Tibial artery (tissue), 4 donors: ENCODE measurements at regions not wholly inside any gene's neighbourhood (a gene's known extent, or its start where the extent isn't known, plus 50 kb on each side); places are given as distances from the start of the nearest gene placed in this dataset.

Source experiments
- DNase-seq, 2 donors: peaks; one replicate each; pipeline ENCODE4 v3.0.0-alpha.2; 2019
- H3K27ac ChIP-seq, 2 donors: fragments of 200-600 bp; sonication (generic) in 1 of 2; 1 replicate in 1 of 2; 2 replicates in 1 of 2; pipeline ENCODE4 v1.5.1; 2018 to 2019; ENCODE audit warnings: mild to moderate bottlenecking in 1 of 2
- H3K27me3 ChIP-seq, 2 donors: fragments of 200-600 bp; sonication (generic) in 1 of 2; one replicate each; pipeline versions ENCODE4 v1.5.1 to v1.6.0; 2016 to 2019
- H3K36me3 ChIP-seq, 3 donors: fragments of 200-600 bp; sonication (generic) in 2 of 3; one replicate each; pipeline ENCODE4 v1.5.1; 2016 to 2019; ENCODE audit warnings: mild to moderate bottlenecking in 2 of 3
- H3K4me1 ChIP-seq, 4 donors: fragments of 200-600 bp; sonication (generic) in 2 of 4; 1 replicate in 3 of 4; 2 replicates in 1 of 4; pipeline ENCODE4 v1.5.1; 2016 to 2019
- H3K4me3 ChIP-seq, 2 donors: fragments of 200-600 bp; sonication (generic) in 1 of 2; 1 replicate in 1 of 2; 2 replicates in 1 of 2; pipeline ENCODE4 v1.5.1; 2018 to 2019; ENCODE audit warnings: mild to moderate bottlenecking in 2 of 2
- H3K9me3 ChIP-seq, 3 donors: fragments of 200-600 bp; sonication (generic) in 1 of 3; one replicate each; pipeline ENCODE4 v1.5.1; 2016 to 2019
- intact Hi-C: fragments of 100-400 bp; cut with DNase I; formaldehyde crosslinking; loops from one replicate; pipeline ENCODE4 v1.15.0; 2023; ENCODE audit warnings: low total_unique reads
- TF ChIP-seq, protein P1 (sequence below), 2 experiments: fragments of 200-600 bp in 1 of 2; fragments of 450-650 bp in 1 of 2; IDR thresholded peaks; one replicate each; pipeline ENCODE4 v1.5.1; 2017 to 2019; ENCODE audit warnings: antibody characterized with exemption in 2 of 2, mild to moderate bottlenecking in 1 of 2, moderate library complexity in 1 of 2

DNA sequence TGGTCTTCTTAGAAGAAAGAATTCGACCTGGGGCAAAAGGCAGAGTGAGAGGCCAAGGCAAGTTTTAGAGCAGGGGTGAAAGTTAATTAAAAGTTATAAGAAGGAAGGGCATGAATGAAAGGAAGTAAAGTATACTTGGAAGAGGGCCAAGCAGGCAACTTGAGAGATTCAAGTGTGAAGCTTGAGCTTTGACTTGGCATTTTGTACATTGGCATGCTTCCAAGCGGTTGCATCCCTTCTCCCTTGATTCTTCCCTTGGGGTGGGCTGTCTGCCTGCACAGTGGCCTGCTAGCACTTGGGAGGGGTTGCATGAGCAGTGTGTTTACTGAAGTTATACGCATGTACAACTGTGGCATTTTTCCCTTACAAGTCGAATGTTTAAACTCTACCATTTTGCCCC is 74.8 kb upstream of the MGAT4C start:
- H3K27me3 ChIP-seq, result no peaks in the 10 kb centered on the region
- intact Hi-C loops, result no loop called here
- TF ChIP-seq, protein P1, sequence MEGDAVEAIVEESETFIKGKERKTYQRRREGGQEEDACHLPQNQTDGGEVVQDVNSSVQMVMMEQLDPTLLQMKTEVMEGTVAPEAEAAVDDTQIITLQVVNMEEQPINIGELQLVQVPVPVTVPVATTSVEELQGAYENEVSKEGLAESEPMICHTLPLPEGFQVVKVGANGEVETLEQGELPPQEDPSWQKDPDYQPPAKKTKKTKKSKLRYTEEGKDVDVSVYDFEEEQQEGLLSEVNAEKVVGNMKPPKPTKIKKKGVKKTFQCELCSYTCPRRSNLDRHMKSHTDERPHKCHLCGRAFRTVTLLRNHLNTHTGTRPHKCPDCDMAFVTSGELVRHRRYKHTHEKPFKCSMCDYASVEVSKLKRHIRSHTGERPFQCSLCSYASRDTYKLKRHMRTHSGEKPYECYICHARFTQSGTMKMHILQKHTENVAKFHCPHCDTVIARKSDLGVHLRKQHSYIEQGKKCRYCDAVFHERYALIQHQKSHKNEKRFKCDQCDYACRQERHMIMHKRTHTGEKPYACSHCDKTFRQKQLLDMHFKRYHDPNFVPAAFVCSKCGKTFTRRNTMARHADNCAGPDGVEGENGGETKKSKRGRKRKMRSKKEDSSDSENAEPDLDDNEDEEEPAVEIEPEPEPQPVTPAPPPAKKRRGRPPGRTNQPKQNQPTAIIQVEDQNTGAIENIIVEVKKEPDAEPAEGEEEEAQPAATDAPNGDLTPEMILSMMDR (IDR thresholded peaks at IDR 0.05), result no peak

DNA sequence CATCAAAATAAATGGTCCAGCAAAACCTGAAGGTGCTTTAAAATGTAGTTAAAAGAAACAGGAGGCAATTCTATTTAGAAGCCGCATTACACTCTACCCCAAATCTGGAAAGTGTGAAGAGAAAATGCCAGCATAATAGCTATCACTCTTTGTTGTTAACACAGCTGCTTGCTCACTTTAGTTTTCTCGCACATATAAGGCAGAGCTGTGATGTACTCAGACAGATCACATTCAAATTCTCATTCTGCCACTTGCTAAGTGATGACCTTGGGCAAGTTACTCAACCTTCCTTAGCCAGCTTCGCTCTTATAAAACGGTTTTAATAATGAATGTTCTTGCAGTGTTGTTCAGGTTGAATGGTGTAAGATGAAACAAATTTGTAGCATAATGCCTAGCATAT is 56.0 kb upstream of the MGAT4C start:
- H3K9me3 ChIP-seq, result no peaks in the 10 kb centered on the region
- no peak overlapping the region for H3K27ac ChIP-seq
- H3K4me3 ChIP-seq, result no peak overlapping the region
- intact Hi-C loops, result no loop called here
- no peaks in the 10 kb centered on the region for H3K27me3 ChIP-seq
- TF ChIP-seq, protein P1 (IDR thresholded peaks at IDR 0.05), result no peak
- DNase-seq, result no peak
- H3K4me1 ChIP-seq, result no peaks in the 10 kb centered on the region
- no peaks in the 10 kb centered on the region for H3K36me3 ChIP-seq

More for the DNA sequence above, 74.8 kb upstream of the MGAT4C start:
- no peak overlapping the region for H3K27ac ChIP-seq
- no peaks in the 10 kb centered on the region for H3K9me3 ChIP-seq
- DNase-seq, result no peak
- no peak overlapping the region for H3K4me3 ChIP-seq
- H3K36me3 ChIP-seq, result no peaks in the 10 kb centered on the region
- no peaks in the 10 kb centered on the region for H3K4me1 ChIP-seq
